AG08396 (cell line): ENCODE measurements at regions not wholly inside any gene's neighbourhood (a gene's known extent, or its start where the extent isn't known, plus 50 kb on each side); places are given as distances from the start of the nearest gene placed in this dataset.

Source experiments
- DNase-seq: peaks from one replicate; pipeline ENCODE4 v3.0.0; 2012; ENCODE audit warnings: low spot score, mixed read lengths

- no peak for DNase-seq
Measured at GRCh38 chr3:36192901-36193300, 187.4 kb upstream of the STAC start.

DNA sequence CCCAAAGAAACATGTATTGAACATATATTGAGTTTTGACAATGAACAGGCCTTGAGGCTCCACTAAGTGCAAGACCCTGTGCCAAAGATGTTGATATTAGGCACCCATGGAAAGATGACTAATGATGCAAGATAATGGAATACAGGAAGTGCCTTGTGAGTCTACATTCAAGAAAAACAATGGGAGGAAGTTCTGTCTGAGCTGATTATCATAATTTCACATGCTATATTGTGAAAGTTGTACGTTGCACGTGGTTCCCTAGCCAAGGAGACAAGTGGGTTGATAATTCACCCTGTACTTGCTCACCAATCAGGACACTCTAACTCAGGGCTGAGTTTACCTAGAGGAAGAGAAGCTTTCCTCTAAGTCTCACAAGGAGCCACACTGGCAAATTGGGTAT is 186.9 kb upstream of the STAC start:
- no peak for DNase-seq

DNA sequence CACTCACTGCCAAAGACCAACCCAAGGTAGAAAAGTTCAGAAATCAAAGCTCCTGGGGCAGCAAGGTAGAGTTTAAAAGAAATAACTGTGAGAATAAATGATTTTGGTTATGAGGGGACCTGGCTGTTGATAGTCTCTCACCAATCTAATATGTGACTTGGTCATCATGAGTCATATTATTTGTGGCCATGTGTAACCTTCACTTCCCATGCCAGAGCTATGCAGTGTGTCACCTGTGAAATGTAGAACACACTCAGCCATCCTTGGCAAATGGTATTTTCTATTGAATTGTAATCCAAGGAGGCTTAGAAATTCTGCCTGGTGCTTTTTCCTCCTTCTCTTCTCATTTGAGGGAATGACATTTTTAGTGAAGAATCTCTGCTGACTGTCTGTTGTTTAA is 184.2 kb upstream of the STAC start:
- DNase-seq: no peak

GRCh38 chr3:36197151-36197550 is 183.2 kb upstream of the STAC start:
- no peak for DNase-seq

DNA sequence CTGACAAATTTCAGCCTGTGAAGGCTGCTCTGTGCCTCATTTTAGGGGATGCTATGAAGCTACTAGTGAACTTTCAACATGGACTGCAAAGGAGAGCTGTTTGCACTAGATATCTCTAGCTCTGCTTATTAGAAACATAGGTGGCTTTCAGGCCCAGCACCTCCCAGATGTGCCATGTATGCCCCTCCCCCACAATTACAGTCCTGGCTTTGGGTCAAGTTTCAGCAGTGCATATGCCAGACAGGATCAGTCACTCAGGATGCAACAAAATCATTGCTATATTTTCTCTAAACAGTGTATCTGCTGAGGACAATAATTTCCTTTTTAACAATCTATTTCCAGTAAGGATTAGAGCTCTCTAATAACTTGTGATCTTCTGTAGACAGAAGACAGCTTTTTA is 178.8 kb upstream of the STAC start:
- DNase-seq: no peak

GRCh38 chr3:36206956-36207580 is 173.2 kb upstream of the STAC start:
- DNase-seq: no peak

DNA sequence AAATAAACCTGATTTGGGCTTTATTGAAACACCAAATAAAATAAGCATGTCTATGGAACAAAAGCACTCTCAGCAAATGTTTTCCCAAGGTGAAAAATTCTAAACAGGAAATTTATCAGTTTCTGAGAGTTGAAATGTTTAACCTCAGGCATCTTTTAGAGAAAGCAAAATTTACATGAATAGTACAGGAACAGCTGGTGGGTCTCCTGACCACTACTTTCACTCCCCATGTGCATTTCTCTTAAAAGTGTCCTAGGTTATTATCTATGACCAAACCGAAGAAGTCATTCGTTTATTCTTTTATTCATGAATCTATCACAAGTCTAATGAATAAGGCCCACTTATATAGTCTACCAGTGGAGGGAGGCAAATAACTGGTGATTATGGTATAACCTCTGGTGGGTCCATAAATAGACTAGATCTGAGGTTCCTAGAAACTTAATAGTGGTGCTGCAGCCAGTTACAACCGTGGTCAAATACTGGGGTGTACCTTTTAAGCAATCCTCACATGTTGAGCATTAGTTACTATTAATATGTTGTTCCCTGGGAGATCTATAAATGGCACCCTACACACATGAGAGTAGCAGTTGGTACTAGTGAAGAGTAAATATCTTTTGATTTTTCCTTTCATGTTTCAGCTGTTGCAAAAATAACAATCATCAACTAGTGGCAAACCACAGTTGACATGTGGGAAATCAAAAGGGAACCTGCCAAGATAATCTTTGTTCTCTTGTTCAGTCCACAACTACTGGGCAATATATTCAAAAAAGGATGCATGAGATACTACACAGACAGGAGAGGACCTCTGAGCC is 169.3 kb upstream of the STAC start:
- no peak for DNase-seq

GRCh38 chr3:36211652-36211999 is 168.7 kb upstream of the STAC start:
- DNase-seq: no peak

- DNase-seq: no peak
Measured at GRCh38 chr3:36212251-36212650, 168.1 kb upstream of the STAC start.

DNA sequence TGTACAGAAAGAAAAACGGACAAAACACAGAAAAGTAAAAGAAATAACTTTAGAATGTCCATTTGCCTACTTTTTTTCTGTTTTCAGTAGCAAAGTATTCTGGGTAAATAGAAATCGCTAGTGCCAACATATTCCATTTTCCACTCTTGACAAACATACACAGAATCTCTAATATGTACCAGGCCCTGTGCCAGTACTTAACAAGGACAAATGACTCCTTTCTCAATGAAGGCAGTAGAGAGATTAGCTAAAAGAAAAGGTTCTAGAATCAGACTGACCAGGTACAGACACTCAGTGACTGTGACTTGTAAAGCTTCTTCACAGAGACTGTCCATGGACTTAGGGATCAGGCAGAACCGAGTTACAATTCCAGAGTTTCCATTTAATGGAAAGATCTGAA is 165.8 kb upstream of the STAC start:
- no peak for DNase-seq

- DNase-seq: no peak
Measured at GRCh38 chr3:36215241-36215640, 165.1 kb upstream of the STAC start.

GRCh38 chr3:36219398-36219797 is 160.9 kb upstream of the STAC start:
- no peak for DNase-seq

GRCh38 chr3:36220173-36220572 is 160.1 kb upstream of the STAC start:
- no peak for DNase-seq

DNA sequence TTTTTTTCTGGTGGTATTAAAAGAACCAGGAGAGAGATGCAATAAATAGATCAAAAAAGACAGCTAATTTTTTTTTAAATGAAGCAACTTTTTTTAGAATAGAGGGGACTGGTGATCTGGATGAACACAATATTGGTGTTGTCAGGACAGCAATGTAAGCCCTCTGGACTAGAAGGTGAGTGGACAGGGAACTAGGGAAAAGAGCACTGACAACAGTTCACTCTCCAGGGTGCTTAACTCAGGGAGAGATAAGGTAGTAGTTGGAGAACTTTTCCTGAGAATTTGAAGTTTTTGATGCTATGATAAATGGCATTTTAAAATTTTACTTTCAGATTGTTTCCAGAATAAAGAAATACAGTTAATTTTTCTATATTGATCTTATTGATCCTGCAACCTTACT is 158.3 kb upstream of the STAC start:
- DNase-seq: no peak

DNA sequence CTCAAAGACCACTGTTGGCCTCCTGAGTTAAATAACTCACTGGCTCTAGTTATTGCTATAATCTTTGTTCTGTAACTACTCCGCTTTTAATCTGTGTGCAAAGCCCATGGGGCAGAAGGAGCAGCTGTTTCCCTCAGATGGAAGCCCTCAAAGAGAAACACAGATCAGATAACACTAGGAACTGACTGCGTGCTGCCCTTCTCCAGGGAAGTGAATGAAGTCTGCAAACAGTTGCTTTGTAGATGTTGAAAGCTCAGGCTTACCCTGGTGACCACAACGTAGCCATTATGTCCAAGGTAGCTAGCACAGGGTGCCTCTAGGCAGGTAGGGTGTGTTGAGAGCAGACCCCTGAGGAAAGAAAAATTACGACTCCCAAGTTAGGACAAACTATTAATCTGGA is 152.3 kb upstream of the STAC start:
- DNase-seq: no peak

DNA sequence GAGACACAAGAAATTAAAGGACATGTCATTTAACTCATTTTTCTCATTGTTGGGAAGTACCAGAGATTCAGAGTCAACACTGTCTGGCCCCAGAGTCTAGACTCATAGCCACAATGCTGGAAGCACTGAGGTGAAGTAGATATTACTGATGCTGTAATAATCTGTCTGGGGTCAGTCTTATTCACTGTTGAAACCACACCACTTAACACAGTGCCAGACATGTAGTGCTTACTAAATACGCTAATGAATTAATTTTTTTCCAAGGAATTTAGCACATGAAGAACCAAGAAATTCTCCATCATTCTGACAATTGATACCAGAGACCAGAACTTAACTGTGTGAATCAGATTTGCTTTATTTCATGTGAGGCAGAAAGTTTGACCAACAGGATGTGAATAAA is 150.8 kb upstream of the STAC start:
- DNase-seq: no peak

DNA sequence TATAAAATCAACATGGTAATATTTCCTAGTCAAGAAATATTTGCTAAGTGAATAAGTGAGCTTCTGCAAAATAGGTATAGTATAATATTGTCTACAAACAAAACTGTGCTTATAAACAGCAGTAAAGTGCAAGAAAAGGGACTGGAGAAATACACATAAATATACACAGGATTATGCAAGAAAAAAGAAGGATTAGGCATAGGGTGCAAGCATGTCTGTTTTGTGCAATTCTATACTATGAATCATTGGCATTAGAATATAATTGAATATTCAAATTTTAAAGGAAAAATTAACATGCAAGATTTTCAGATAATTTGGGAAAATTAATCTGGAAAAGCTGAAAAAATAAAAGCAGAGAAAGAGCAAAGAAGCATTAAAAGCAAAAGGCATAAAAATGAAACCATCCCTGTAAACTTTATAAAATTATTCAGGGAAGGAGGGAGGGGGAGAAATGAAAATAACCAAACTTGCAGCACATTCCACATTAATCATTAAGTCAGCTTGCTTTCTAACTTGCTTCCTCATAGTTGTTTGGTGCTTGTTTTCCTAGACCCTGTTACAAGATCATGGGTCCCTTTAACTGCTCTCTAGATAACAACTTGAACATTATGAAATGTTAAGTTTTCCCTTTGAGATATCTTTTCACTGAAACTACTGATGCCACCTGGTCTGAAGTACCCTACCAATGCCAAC is 147.4 kb upstream of the STAC start:
- no peak for DNase-seq

DNA sequence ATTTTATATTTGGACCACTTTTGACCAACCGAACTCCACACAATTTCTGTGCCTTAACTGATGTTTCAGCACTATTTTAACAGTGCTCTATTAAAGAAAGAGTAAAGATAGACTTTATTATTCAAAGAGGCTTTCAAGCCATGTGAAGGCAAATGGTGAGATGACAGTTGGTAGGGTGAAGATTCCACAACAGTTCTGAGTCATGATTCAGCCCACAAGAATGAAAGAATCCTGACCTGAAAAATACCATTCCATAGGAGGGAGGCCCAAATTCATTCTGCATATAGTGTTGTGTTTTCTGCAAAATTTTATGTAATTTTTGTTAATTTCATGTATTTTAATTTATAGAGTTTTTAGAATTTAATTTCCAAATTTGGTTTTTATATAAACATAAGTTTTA is 135.6 kb upstream of the STAC start:
- DNase-seq: no peak

DNA sequence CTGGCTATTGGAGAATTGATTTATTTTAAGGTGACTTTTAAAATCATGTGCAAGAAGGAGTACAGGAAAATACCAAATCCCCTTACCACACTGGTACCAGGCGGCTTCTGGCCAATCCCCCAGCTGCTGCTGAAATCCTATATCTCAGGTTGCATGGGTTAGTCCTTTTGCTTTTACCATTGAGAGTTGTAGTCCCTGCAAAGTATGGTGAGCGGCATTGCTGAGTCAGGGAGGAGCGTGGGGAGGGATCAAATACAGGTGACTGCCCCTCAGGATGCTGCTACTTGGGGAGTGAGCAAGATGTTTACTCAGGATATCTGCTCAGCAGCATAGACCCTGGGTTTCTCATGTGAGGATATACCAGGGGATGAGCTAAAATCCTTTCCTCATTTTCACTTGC is 131.9 kb upstream of the STAC start:
- DNase-seq: no peak

DNA sequence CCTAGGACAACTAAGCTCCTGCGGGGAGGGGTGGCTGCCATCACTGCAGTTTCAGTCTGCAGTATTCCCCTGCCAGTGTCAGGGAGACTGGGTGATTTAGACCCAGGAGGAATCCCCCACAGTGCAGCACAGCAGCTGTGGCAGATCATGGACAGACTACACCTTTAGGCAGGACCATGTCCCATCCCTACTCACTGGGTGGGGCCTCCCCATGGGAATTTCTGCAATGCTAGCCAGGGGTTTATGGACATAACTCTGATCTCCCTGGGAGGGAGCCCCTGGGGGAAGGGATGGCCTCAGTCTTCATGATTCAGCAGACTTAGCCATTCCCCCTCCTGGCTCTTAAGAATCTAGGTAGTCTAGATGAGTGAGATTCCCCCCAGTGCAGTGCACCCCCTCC is 130.1 kb upstream of the STAC start:
- no peak for DNase-seq

- no peak for DNase-seq
Measured at GRCh38 chr3:36257158-36257852, 123.0 kb upstream of the STAC start.

GRCh38 chr3:36258421-36258820 is 121.9 kb upstream of the STAC start:
- DNase-seq: no peak

DNA sequence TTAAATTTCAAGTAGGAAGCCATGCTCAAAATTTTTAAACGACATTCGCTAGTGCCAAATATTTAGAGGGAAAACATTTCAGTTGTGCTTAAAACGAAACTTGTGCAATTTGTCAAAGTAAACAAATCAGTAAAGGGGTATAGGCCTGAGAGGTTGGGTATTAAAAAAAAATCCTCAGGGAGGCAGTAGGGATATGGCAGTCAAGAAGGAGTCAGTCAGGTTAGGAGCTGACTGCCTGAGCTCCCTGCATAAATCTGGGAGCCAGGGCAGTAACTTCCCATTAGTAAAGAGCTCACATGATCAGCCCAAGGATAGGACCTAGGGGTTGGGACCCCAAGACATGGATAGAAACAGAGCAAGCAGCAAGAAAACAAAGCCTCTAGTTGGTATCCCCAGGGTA is 120.7 kb upstream of the STAC start:
- no peak for DNase-seq
